GM12891 (cell line): ENCODE measurements at regions not wholly inside any gene's neighbourhood (a gene's known extent, or its start where the extent isn't known, plus 50 kb on each side); places are given as distances from the start of the nearest gene placed in this dataset.

Experiments used
- POLR2A ChIP-seq: IDR thresholded peaks from 2 replicates; pipeline ENCODE4 v1.6.1; 2011; ENCODE audit warnings: low read depth, low read length, control low read depth
- POLR2AphosphoS5 ChIP-seq: IDR thresholded peaks from 2 replicates; pipeline ENCODE4 v1.6.1; 2011; ENCODE audit warnings: low read depth, low read length, control low read depth
- SPI1 ChIP-seq: IDR thresholded peaks from 2 replicates; pipeline ENCODE4 v1.6.1; 2011; ENCODE audit warnings: low read depth, low read length, control low read depth
- TAF1 ChIP-seq: IDR thresholded peaks from 2 replicates; pipeline ENCODE4 v1.6.1; 2011; ENCODE audit warnings: low read depth, low read length, control low read depth

GRCh38 chr6:120055071-120055470, 705.5 kb upstream of the MAN1A1 start:
- no peak for TF ChIP-seq POLR2A
- no peak for TF ChIP-seq TAF1
- no peak for TF ChIP-seq POLR2AphosphoS5
- TF ChIP-seq SPI1: no peak
